ENCODE measurements at regions not wholly inside any gene's neighbourhood (a gene's known extent, or its start where the extent isn't known, plus 50 kb on each side); places are given as distances from the start of the nearest gene placed in this dataset.

- TF ChIP-seq EZH2 (IDR thresholded peaks at IDR 0.05; ENCODE audit: borderline replicate concordance, low read depth, low read length, severe bottlenecking) (no peak), CTCF (IDR thresholded peaks at IDR 0.05; ENCODE audit: extremely low read depth in 1 of 2, insufficient read depth in 1 of 2, low read depth in 1 of 2, low read length in 2 of 2) (no peak), POLR2A (IDR thresholded peaks at IDR 0.05; ENCODE audit: low read depth, low read length) (no peak), POLR2AphosphoS5 (IDR thresholded peaks at IDR 0.05; ENCODE audit: insufficient read depth, low read depth, low read length) (no peak), JUN (IDR thresholded peaks at IDR 0.05; ENCODE audit: borderline replicate concordance, insufficient read depth, insufficient read length, low read depth) (no peak), MAX (IDR thresholded peaks at IDR 0.05; ENCODE audit: insufficient read depth, insufficient read length) (no peak), MYC (IDR thresholded peaks at IDR 0.05; ENCODE audit: low read depth, low read length) (no peak)
Measured at GRCh38 chr17:71157297-71157696, 963.5 kb upstream of the SOX9 start.

Data from endothelial cell of umbilical vein (primary cell).